Activated naive CD4-positive, alpha-beta T cell (primary cell): ENCODE measurements at regions not wholly inside any gene's neighbourhood (a gene's known extent, or its start where the extent isn't known, plus 50 kb on each side); places are given as distances from the start of the nearest gene placed in this dataset.

Experiments used
- DNase-seq, 4 experiments: peaks; one replicate each; lab custom pipeline; 2025; lab: John Stamatoyannopoulos, UW

DNA sequence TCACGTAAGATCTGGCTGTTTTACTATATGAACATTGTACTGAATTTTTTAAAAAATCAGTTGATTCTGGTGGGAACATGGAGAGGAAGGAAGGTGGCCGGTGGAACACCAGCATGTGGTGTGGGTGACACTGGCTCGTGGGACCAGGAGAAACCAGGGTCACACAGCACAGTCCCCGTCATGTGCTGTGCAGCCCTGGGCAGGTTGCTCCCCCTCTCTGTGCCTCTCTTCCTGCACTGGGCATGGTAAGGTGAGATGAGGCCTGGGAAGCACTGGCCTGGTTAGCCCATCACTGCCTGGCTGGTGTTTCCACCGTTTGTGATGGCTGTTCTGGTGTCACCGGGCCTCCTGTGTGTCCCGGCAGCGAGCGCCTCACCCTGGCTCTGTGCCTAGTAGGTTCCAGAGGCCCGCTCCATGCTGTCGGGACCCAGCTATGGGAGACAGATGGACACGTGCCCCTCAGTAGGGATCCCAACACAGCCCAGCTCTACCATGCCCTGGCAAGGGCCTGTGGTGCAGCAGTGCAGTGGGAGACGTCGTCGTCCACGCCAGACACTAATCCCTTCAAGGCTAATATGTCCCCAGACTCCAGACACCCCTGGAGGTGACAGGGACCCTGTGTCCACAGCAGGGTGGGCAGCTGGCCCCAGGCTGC, 88.2 kb upstream of the LINC01488 start:
- DNase-seq, result no peak

DNA sequence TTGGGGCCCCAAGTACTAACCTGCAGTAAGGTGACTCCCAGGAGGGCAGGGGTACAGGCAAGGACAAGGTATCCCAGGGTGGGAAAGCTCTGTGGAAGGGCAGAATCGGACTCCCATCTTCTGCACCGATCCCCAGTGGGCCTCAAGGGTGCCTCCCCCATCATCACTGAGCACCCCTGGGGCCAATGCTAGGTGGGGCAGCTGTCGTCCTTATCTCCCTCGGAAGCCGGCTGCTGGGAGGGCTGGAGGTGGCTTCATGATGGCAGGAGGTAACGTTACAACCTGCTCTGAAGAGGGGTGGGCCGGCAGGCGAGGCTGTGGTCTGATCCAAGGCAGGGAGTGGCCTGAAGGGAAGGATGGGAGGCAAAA, 87.6 kb upstream of the LINC01488 start:
- no peak for DNase-seq

DNA sequence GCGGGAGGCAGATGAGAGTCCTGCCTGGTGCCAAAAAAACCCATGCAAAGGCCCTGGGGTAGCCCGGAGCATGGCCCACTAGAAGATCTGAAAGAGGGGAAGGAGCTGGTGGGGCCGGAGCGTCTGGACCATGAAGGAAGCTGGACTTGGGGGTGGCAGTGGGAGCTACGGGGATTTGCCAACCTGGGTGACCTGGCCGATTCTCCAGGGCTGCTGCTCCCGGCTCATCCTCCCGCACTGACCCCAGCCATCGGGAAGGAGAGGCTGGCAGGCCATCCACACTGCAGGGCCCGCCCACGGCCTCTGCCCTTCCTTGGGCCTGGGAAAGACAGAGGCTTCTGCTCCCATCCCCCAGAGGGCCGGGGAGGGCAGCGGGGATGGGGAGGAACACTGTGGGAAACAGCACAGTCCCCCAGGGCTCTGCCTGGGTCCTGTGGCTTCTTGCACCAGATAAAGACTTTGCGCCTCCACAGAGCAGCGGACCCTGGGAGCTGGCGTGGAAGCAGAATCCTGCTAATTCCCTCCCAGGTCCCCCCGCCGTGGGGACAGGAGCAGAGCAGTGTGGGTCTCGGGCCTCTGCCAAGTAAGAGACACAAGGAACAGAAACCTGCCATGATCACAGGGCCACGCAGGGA, 87.1 kb upstream of the LINC01488 start:
- no peak for DNase-seq

DNA sequence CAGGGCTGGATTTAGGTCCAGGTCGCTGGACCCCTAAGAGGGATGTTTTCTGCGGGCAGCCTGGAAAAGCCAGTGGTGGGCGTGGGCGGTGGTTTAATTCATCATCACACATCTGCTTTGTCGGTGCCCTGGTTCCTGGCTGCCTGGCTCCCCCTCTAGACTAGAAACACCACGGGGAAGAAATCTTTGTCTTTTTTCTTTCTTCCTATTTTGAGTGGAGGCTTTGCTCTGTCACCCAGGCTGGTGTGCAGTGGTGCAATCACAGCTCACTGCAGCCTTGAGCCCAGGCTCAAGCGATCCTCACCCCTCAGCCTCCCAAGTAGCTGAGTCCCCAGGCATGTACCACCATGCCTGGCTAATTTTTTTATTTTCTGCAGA, 86.6 kb upstream of the LINC01488 start:
- DNase-seq, result no peak

DNA sequence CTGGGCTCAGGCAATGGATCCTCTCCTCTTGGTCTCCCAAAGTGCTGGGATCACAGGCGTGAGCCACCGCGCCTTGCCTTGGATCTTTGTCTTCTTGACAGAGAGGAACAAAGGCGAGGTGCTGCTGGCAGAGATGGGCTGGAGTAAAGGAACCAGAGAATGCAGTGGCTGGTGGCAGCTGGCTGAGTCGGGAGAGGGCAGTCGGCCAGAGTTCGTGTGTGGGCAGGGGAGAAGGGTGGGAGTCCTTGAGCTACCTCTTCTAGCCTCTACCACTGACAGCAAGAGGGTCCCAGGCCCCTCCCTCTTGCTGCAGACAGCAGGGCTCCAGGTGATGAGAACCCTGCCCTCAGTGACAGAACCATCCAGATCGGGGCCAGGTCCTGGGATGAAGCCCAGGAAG, 86.2 kb upstream of the LINC01488 start:
- DNase-seq, result no peak

DNA sequence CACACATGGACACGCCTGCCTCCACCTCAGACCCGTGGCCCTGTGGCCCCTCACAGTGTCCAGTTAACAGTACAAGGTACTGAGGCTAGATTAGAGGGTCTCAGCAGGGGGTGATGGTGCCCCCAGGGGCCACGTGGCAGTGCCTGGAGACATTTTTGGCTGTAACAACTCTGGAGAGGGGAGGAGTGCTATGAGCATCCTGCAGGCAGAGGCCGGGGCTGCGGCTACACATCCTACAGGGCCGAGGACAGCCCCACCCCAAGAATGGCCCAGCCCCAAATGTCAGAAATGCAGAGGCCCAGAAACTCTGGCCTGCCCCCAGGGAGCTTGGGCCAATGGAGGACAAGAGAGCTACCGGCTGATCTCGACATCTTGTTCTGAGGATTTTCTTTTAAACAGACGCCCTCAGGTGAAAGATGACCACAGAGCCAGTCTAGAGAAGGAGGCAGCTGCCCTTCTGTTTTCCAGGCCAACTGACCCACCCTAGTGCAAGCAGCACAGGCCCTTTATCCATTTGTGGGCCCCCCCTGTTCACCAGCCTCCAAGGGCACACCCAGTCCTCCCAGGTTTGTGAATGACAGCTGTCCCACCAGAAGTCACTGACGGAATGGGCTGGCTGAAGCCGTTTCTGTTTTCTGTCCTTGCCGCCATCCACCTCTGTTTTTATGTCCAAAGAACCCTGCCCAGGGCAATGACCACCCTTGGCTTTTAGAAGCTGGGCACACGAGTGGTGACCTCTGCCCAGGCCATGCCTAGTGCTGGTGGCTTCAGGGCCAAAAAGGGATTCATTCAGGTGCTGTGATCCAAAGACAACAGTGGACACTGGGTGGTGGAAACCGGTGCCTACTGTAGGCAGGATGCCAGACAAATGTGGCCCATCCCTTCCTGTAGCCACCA, 85.2 kb upstream of the LINC01488 start:
- no peak for DNase-seq

DNA sequence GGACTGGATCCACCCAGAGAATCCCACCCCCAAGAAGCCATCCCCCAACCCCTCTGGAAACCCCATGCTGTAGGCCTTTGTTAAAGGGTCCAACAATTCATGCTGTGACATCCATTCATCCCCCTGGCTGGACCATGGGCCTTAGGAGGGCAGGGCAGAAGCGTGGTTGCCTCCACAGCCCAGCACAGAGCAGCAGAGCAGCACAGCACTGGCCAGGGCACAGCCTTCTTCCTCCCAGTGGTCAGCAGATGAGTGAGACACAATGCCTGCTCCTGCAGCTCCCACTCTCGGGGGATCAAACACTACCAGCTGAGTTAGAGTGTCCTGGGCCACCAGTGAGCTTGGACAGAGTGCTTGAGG, 84.5 kb upstream of the LINC01488 start:
- DNase-seq, result no peak

DNA sequence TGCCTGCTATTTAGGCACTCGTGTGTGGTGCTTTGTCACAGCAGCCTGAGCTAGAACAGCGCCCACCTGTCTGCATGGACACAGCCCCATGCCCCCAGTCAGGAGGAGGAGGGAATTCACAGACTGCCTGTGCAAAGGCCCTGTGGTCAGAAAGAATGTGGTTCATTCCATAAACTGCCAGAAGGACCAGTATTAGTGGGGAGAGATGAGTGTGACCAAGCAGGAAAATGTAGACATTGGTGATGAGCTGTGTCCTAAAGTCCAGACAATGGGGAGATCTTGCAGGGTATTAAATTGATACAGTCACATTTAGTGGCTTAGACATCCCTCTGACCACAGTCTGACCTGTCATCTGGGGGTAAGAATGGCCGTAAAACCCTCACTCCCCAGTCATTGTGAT, 83.7 kb upstream of the LINC01488 start:
- DNase-seq, result no peak

DNA sequence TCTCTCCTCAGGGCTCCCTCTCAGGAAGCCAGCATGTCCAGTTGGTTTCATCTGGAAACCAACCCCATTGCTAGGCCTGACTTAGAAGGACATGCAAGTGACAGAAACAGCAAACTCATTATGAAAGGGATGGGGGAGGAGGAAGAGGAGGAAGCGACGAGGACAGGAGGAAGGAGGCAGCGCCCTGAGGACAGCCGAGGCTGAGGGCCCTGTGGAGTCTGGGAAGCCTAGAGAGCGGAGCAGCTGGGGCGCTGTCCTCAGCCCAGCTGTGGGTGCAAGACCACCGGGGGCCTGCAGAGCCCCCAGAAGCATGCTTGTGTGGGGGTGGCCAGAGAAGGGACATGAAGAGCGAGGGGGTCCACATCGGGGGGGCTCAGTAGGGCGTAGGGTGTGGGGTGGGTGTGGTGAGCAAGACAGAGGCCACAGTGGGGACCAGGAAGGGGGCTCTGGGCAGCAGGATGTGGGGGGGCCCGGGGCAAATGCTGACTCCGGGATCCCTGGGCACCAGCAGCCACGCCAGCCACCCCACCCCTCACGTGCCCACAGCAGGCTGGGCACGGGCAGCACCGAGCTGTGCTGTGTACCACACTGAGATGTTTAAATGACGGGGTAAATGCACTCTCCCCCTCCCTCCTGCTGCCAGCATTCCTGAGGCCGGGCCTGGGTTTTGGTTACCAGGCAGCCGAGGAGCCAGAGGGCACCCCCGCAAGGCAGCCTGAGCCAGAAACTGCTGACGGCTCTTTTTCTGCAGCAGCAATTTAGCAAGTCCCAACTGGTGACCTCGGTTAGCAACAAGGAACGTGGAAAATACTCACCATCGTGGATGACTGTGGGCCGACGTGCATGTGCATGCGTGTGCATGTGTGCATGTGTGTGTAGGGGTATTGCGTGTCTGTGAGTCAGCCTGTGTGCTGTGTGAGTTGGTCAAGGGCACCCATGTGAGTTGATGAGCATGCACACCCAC, 82.7 kb upstream of the LINC01488 start:
- DNase-seq, result no peak

DNA sequence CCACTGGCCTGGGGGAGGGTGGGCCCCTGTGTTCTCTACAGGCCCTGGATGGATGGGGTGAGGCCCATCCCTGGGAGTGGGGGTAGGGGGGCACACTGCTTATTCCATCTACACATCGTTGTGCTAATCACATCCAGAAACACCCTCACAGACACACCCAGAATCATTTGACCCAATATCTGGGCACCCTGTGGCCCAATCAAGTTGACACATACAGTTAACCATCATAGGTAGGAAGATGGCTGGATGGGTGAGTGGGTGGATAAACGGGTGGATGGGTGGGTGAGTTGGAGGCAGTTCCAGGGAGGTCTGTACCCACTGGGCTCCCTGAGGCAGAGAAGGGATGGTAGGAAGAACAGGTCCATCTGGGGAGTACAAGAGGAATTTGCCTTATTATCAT, 81.3 kb upstream of the LINC01488 start:
- DNase-seq, result no peak

DNA sequence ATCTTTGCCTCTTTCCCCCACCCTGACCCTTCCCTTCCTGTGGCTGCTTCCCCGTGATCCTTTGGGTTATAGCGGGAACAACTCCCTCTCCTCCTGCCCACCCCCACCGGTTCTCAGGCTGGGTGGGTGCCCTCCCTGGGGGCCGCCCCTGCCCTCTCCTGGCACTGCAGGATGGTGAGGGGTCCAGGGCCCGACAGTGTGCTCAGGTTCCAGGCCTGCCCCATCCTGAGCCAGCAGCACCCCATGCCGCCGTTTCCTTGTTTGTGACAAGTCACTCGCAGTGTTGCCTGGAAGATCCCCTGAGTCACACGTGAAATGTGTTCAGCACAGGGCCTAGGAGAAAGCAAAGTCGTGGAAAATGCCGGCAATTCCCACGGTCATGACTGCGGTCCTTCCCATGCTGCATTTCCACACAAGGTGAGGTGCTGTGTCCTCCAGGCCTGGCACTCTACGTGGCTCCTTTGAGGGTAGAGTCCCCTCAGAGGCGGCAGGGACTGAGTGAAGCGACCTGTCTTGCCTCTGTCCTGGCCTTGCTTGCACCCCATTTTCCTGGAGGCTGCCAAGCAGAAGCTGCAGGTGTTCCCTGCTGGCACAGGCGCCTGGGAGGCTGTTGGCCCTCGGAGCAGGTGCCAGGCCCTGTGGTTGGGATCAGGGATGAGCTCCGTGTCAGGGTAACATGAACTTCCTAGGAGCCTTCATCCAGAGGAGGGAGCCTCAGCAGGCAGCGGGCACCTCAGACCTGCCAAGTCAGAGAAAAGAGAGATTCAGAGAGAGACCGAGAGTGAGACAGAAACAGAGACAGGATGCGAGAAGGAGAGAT, 80.5 kb upstream of the LINC01488 start:
- no peak for DNase-seq

DNA sequence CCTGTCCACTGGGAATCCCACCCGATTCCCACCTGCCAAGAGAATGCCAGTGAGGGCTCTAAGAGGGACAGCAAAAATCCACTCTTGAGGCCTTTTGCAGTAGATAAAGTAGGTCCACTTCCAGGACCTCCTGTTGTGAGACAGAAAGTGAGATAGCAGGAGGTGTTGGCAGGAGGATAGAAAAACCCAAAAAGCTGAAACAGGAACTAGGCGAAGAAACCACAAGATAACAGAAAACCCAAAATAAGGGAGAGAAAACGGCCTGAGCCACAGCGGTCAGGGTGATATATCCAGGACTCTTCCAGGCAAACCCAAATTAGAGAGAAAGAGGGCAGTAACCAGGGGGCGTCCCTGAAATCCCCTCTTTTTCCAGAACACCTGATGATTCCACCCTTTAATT, 79.7 kb upstream of the LINC01488 start:
- no peak for DNase-seq

DNA sequence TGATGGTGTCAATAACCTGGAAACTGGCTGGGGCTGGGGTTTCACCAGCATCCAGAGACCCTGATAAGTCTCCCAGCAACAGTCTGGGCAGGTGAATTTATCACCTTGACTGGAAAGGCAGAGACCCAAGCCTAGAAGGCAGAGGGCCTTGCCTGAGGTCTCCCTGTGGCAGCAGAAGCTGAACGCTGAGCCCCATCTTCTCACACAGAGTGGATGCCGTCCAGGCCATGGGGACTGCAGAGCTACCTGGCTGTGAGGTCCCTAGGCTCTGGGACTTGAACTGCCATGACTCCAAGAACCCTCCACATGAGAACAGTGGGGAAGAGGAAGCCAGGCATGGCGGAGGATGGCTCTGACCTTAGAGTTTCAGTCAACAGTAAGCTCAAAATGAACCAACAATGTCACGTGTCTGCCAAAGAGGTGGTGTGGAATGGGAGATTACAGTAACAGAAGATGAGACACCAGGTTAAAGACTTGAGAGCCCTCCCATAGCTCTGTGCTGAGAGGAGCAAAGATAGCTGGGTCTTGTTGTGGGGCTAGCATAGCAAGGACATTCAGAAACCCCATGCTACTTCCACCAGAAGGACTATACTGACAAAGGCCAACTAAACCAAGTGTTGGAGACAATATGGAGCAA, 79.1 kb upstream of the LINC01488 start:
- DNase-seq, result no peak

DNA sequence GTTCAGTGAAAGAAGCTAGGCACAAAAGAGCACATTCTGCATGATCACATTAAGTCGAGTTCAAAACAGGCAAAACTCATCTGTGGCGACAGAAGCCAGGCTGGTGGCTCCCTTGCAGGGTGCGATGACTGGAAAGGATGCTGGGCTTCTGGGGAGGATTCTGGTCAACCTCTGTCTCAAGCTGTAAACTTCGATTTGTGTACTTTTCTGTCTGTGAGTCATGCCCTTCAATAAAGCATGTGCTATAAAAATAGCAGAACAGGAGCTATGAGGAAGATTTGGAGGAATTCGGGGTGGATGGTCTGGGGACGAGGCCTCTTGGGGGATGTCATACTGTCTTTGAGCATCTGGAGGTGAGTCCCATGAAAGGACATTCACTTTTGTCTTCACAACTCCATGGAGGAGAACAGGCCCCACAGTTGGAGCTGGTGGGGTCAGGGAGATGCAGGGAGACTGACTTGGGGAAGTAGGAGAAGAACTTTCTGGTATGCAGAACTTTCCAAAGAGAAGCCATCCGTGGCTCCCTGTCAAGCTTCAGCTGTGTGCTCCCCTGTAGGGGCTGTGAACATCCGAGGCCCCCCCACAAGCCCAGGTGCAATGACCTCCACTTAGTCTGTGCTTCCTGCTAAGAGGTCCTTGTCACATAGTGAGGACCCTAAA, 77.8 kb upstream of the LINC01488 start:
- DNase-seq, result no peak

DNA sequence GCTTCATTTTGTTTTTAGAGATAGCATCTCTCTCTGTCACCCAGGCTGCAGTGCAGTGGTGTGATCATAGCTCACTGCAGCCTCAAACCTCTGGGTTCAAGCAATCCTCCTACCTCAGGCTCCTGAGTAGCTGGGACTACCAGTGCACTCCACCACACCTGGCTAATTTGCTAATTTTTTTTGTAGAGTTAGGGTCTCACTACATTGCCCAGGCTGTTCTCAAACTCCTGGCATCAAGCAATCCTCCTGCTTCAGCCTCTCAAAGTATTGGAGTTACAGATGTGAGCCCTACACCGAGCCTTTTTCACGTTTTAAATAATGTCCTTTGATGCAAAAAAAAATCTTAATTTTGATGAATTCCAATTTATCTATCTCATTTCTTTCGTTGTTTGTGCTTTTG, 75.4 kb upstream of the LINC01488 start:
- no peak for DNase-seq

DNA sequence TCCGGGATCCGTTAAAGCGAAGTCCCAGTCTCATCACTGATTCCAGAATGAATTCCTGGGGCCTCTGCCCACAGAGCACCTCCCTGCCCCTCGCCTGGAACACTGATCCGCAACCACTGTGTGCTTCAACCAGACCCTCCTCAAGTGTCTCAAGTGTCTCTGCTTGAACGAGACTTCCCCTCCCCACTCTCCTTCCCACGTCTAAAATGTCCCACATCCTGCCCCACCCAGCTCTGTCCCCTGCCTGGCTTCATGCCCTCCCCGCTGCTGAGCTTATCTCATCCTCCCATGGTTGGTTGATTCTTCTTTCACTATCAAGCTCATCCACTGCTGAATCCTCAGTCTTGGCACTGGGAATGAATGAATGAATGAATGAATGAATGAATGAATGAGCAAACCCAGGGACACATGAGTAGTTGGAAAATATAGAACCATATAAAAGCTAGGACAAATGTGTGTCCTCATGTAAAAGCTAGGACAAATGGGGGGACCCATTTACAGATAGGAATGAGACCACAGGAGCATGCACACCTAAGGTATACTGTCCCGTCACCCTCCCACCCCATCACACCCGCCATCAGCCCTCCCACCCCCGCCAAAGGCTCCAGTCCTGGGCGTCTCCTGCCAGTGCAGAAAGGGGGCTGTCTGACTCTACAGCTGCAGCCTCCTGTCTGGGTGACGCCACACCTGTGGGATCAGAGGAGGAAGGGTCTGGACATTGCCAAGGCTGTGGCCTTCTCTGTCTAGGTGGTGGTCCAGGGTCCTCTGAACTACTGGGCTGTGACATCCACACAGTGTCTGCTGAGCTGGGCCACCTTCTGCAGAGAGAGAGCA, 71.4 kb upstream of the LINC01488 start:
- DNase-seq, result no peak

DNA sequence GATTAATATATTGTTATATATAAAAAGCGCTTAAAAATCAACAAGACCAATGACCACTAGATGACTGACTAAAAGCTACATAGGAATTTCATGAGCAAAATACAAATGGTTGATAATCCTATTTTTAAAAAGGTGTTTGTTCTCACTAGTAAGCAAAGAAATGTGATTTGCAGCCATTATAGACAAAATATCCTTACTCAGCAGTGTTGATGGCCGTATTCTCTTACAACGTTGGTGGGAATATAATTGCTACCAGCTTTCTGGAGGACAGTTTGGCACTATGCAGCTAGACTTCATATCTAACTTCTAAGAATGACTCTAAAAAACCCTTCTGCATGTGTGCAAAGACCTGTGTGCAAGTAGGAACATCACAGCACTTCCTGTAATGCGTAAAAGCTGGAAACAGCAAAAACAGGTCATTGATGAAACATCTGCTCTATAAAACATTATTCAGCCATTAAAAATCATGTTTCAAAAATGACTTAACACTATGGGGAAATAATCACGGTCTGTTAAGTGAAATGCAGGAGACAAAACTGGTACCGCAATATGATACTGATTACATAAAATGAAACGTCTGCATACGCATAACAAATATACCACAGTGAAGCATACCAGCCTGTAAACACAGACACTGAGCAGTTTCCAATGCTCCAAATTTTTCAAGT, 70.1 kb upstream of the LINC01488 start:
- DNase-seq, result no peak

DNA sequence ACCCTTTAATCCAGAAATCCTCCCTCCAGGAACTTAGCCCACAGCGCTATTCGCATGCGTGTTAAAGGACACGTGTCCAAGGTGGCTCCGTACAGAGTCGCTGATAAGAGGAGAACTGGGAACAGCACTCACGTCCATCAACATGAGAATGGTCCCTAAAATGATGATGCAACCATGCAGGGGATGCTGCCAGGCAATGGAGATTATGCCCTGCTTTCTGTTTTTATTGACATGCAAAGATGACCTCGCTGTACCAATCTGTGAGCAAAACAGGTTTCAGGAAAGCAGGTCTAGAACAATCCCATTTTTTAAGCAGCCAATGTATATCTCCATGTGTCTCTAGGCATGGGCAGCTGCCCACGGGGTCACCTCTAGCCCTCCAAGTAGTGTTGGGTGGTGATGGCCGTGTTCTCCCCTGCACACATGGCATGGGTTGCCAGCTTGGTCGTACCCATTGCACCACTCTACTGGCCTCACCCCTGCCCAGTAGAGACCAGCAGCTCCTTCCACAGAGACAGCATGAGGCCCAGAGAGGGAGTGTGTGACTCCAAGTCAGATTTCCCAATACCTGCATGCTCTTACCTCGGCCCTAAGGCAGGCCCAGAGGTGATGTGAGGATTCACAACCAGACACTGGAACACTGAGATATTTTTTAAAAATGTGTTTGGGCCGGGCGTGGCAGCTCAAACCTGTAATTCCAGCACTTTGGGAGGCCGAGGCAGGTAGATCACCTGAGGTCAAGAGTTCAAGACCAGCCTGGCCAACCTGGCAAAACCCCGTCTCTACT, 68.3 kb upstream of the LINC01488 start:
- no peak for DNase-seq
